Liver (tissue), 8 donors: ENCODE measurements at regions not wholly inside any gene's neighbourhood (a gene's known extent, or its start where the extent isn't known, plus 50 kb on each side); places are given as distances from the start of the nearest gene placed in this dataset.

Experiments
- DNase-seq: peaks from one replicate; pipeline ENCODE4 v3.0.0-alpha.2; 2017; ENCODE audit warnings: low spot score
- H3K27ac ChIP-seq, 2 donors: one replicate each; pipeline ENCODE4 v1.7.0; 2013; ENCODE audit warnings: inconsistent platforms in 2 of 2, low read length in 2 of 2, control low read depth in 1 of 2, low read depth in 1 of 2, mild to moderate bottlenecking in 1 of 2
- H3K27me3 ChIP-seq, 4 donors: one replicate each; pipeline versions ENCODE4 v1.6.1 to v1.7.0; 2013; ENCODE audit warnings: low read length in 3 of 4, inconsistent platforms in 1 of 4, mild to moderate bottlenecking in 1 of 4, moderate library complexity in 1 of 4; ENCODE audit not compliant: control insufficient read depth in 4 of 4, insufficient read depth in 4 of 4
- H3K36me3 ChIP-seq, 4 donors: one replicate each; pipeline versions ENCODE4 v1.6.1 to v1.7.0; 2013; ENCODE audit warnings: low read length in 3 of 4, mild to moderate bottlenecking in 3 of 4, low read depth in 1 of 4, moderate library complexity in 1 of 4; ENCODE audit not compliant: control insufficient read depth in 4 of 4, insufficient read depth in 3 of 4
- H3K4me1 ChIP-seq, 4 donors: one replicate each; pipeline versions ENCODE4 v1.6.1 to v1.7.0; 2013; ENCODE audit warnings: low read length in 3 of 4, mild to moderate bottlenecking in 3 of 4, moderate library complexity in 1 of 4; ENCODE audit not compliant: control insufficient read depth in 4 of 4, insufficient read depth in 4 of 4
- H3K4me3 ChIP-seq, 3 donors: one replicate each; pipeline versions ENCODE4 v1.6.1 to v1.7.0; 2013; ENCODE audit warnings: low read length in 3 of 3, control low read depth in 1 of 3, low read depth in 1 of 3, mild to moderate bottlenecking in 1 of 3
- H3K9ac ChIP-seq, 2 donors: one replicate each; pipeline ENCODE4 v1.7.0; 2013; ENCODE audit warnings: low read length in 2 of 2, mild to moderate bottlenecking in 2 of 2, moderate library complexity in 2 of 2, control low read depth in 1 of 2, low read depth in 1 of 2
- H3K9me3 ChIP-seq, 4 donors: one replicate each; pipeline versions ENCODE4 v1.6.1 to v1.7.0; 2013; ENCODE audit warnings: low read length in 3 of 4; ENCODE audit not compliant: control insufficient read depth in 4 of 4
- ATF3 ChIP-seq: IDR thresholded peaks from 2 replicates; pipeline ENCODE4 v1.6.1; 2016; ENCODE audit warnings: antibody characterized with exemption
- EGR1 ChIP-seq, 2 donors: IDR thresholded peaks; 2 replicates each; pipeline ENCODE4 v1.6.1; 2016 to 2018; ENCODE audit warnings: antibody characterized with exemption in 2 of 2, low read depth in 2 of 2
- FOXA1 ChIP-seq: IDR thresholded peaks from 2 replicates; pipeline ENCODE4 v1.6.1; 2016; ENCODE audit warnings: antibody characterized with exemption
- FOXA2 ChIP-seq: IDR thresholded peaks from 2 replicates; pipeline ENCODE4 v1.6.1; 2016; ENCODE audit warnings: antibody characterized with exemption
- GABPA ChIP-seq, 2 donors: IDR thresholded peaks in 1 of 2; conservative IDR thresholded peaks in 1 of 2; 2 replicates each; pipeline ENCODE4 v1.6.1; 2016; ENCODE audit warnings: antibody characterized with exemption in 2 of 2, mild to moderate bottlenecking in 1 of 2, moderate library complexity in 1 of 2
- HNF4A ChIP-seq, 2 donors: conservative IDR thresholded peaks; 2 replicates each; pipeline ENCODE4 v1.6.1; 2016; ENCODE audit warnings: antibody characterized with exemption in 2 of 2, mild to moderate bottlenecking in 2 of 2
- HNF4G ChIP-seq: IDR thresholded peaks from 2 replicates; pipeline ENCODE4 v1.6.1; 2016; ENCODE audit warnings: antibody characterized with exemption
- JUND ChIP-seq, 2 donors: IDR thresholded peaks; 2 replicates each; pipeline ENCODE4 v1.6.1; 2016; ENCODE audit warnings: antibody characterized with exemption in 2 of 2
- MAX ChIP-seq: IDR thresholded peaks from 2 replicates; pipeline ENCODE4 v1.6.1; 2016; ENCODE audit warnings: antibody characterized with exemption
- NR2F2 ChIP-seq: IDR thresholded peaks from 2 replicates; pipeline ENCODE4 v1.6.1; 2016; ENCODE audit warnings: antibody characterized with exemption
- RAD21 ChIP-seq, 2 donors: IDR thresholded peaks; 2 replicates each; pipeline ENCODE4 v1.6.1; 2016; ENCODE audit warnings: antibody characterized with exemption in 2 of 2, mild to moderate bottlenecking in 2 of 2
- REST ChIP-seq: IDR thresholded peaks from 2 replicates; pipeline ENCODE4 v1.6.1; 2016; ENCODE audit warnings: antibody characterized with exemption, mild to moderate bottlenecking
- RXRA ChIP-seq, 2 donors: IDR thresholded peaks; 2 replicates each; pipeline ENCODE4 v1.6.1; 2017 to 2018; ENCODE audit warnings: antibody characterized with exemption in 2 of 2, mild to moderate bottlenecking in 1 of 2
- TAF1 ChIP-seq: conservative IDR thresholded peaks from 2 replicates; pipeline ENCODE4 v1.6.1; 2016; ENCODE audit warnings: antibody characterized with exemption, mild to moderate bottlenecking
- YY1 ChIP-seq: IDR thresholded peaks from 2 replicates; pipeline ENCODE4 v1.6.1; 2016; ENCODE audit warnings: antibody characterized with exemption, mild to moderate bottlenecking
- ZBTB33 ChIP-seq: IDR thresholded peaks from 2 replicates; pipeline ENCODE4 v1.6.1; 2016; ENCODE audit warnings: antibody characterized with exemption
- WGBS: extraction: QIAGEN DNeasy Blood & Tissue Kit; methylation state at CpG from one replicate; pipeline ENCODE4 v1.1.7; 2013; 5-methylcytosine and 5-hydroxymethylcytosine counted together
- TF ChIP-seq, protein P1 (sequence below): fragments of 150-350 bp; IDR thresholded peaks from 2 replicates; pipeline ENCODE4 v1.5.1; 2017; ENCODE audit warnings: improper control_type of control experiment, low read depth, low read length; ENCODE audit not compliant: missing input control
- donor health status: healthy.
- donor health status: healthy.
- donor health status: healthy.
- donor health status: healthy.
- donor health status: healthy.

GRCh38 chr6:157744102-157744601 lies 78.9 kb upstream of the SNX9 start:
- H3K9ac ChIP-seq: no peak overlapping the region
- H3K9me3 ChIP-seq: no peaks in the 10 kb centered on the region
- no peaks in the 10 kb centered on the region for H3K27me3 ChIP-seq
- H3K4me3 ChIP-seq: no peak overlapping the region
- H3K36me3 ChIP-seq: no peaks in the 10 kb centered on the region
- no peak overlapping the region for H3K27ac ChIP-seq
- WGBS: 95% methylated on average over 4 of the region's 4 CpGs
- no peak for TF ChIP-seq HNF4G
- no peak for TF ChIP-seq REST
- no peak for TF ChIP-seq ATF3
- no peak for TF ChIP-seq NR2F2
- TF ChIP-seq ZBTB33: no peak
- TF ChIP-seq GABPA (IDR thresholded peaks at IDR 0.05 in 1 of 2, conservative IDR thresholded peaks at IDR 0.05 in 1 of 2): no peak
- TF ChIP-seq, protein P1, sequence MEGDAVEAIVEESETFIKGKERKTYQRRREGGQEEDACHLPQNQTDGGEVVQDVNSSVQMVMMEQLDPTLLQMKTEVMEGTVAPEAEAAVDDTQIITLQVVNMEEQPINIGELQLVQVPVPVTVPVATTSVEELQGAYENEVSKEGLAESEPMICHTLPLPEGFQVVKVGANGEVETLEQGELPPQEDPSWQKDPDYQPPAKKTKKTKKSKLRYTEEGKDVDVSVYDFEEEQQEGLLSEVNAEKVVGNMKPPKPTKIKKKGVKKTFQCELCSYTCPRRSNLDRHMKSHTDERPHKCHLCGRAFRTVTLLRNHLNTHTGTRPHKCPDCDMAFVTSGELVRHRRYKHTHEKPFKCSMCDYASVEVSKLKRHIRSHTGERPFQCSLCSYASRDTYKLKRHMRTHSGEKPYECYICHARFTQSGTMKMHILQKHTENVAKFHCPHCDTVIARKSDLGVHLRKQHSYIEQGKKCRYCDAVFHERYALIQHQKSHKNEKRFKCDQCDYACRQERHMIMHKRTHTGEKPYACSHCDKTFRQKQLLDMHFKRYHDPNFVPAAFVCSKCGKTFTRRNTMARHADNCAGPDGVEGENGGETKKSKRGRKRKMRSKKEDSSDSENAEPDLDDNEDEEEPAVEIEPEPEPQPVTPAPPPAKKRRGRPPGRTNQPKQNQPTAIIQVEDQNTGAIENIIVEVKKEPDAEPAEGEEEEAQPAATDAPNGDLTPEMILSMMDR: no peak
- no peak for TF ChIP-seq FOXA2
- no peak for TF ChIP-seq HNF4A (conservative IDR thresholded peaks at IDR 0.05)
- no peak for TF ChIP-seq MAX
- no peak for TF ChIP-seq RXRA (IDR thresholded peaks at IDR 0.05)
- no peak for TF ChIP-seq EGR1 (IDR thresholded peaks at IDR 0.05; ENCODE audit: low read depth in 2 of 2)
- TF ChIP-seq YY1: no peak
- TF ChIP-seq RAD21 (IDR thresholded peaks at IDR 0.05): no peak
- no peak for TF ChIP-seq TAF1
- DNase-seq: no peak
- no peaks in the 10 kb centered on the region for H3K4me1 ChIP-seq

DNA sequence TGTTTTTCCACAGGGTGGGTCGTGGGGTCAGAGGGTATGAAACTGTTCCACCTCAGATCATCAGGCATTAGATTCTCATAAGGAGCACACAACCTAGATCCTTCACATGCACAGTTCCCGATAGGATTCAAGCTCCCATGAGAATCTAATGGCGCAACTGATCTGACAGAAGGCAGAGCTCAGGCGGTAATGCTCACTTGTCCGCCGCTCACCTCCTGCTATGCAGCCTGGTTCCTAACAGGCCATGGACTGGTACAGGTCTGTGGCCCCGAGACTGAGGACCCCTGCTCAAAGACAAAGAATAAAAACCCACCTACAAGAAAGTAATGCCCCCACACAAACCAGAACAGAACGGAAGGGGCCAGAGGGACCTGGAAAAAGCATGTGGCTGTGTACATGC lies 76.1 kb upstream of the SNX9 start:
- Histone ChIP-seq H3K27ac (no peak overlapping the region), H3K4me3 (no peak overlapping the region), H3K27me3 (no peaks in the 10 kb centered on the region), H3K4me1 (no peaks in the 10 kb centered on the region), H3K36me3 (no peaks in the 10 kb centered on the region), H3K9ac (no peak overlapping the region), H3K9me3 (no peaks in the 10 kb centered on the region)
- 95% methylated on average over 8 of the region's 8 CpGs for WGBS
- no peak for DNase-seq
- TF ChIP-seq HNF4A (conservative IDR thresholded peaks at IDR 0.05): no peak
- TF ChIP-seq, protein P1: no peak
- no peak for TF ChIP-seq REST
- no peak for TF ChIP-seq RAD21 (IDR thresholded peaks at IDR 0.05)
- no peak for TF ChIP-seq MAX
- no peak for TF ChIP-seq YY1
- no peak for TF ChIP-seq RXRA (IDR thresholded peaks at IDR 0.05)
- no peak for TF ChIP-seq NR2F2
- TF ChIP-seq JUND (IDR thresholded peaks at IDR 0.05): no peak
- TF ChIP-seq FOXA1: no peak
